ENCODE measurements at regions not wholly inside any gene's neighbourhood (a gene's known extent, or its start where the extent isn't known, plus 50 kb on each side); places are given as distances from the start of the nearest gene placed in this dataset.

GRCh38 chr6:44062771-44063560 lies 64.3 kb downstream of the MRPL14 start (continued):
- peak; percentile 14; the same call in 1 of the 2 replicates for TF ChIP-seq ZNF280B (CRISPR knock-in tag; IDR thresholded peaks at IDR 0.05; ENCODE audit: borderline replicate concordance)
- no peak for TF ChIP-seq NR0B2 (CRISPR knock-in tag; IDR thresholded peaks at IDR 0.05)
- TF ChIP-seq DZIP1 (CRISPR knock-in tag; IDR thresholded peaks at IDR 0.05) = no peak
- TF ChIP-seq ZNF20 (CRISPR knock-in tag; IDR thresholded peaks at IDR 0.05) = no peak
- no peak for TF ChIP-seq FOXC1 (CRISPR knock-in tag; IDR thresholded peaks at IDR 0.05; ENCODE audit: borderline replicate concordance)
- no peak for TF ChIP-seq U2AF1 (optimal IDR thresholded peaks at IDR 0.05; ENCODE audit: low read depth, low read length)
- 0 out of 2 replicates have a peak, but pooled peaks have one; percentile 39 for TF ChIP-seq KLF11 (CRISPR knock-in tag; IDR thresholded peaks at IDR 0.05)
- TF ChIP-seq, protein P1, sequence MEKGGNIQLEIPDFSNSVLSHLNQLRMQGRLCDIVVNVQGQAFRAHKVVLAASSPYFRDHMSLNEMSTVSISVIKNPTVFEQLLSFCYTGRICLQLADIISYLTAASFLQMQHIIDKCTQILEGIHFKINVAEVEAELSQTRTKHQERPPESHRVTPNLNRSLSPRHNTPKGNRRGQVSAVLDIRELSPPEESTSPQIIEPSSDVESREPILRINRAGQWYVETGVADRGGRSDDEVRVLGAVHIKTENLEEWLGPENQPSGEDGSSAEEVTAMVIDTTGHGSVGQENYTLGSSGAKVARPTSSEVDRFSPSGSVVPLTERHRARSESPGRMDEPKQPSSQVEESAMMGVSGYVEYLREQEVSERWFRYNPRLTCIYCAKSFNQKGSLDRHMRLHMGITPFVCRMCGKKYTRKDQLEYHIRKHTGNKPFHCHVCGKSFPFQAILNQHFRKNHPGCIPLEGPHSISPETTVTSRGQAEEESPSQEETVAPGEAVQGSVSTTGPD (CRISPR knock-in tag; IDR thresholded peaks at IDR 0.05) = no peak
- TF ChIP-seq, protein P2, sequence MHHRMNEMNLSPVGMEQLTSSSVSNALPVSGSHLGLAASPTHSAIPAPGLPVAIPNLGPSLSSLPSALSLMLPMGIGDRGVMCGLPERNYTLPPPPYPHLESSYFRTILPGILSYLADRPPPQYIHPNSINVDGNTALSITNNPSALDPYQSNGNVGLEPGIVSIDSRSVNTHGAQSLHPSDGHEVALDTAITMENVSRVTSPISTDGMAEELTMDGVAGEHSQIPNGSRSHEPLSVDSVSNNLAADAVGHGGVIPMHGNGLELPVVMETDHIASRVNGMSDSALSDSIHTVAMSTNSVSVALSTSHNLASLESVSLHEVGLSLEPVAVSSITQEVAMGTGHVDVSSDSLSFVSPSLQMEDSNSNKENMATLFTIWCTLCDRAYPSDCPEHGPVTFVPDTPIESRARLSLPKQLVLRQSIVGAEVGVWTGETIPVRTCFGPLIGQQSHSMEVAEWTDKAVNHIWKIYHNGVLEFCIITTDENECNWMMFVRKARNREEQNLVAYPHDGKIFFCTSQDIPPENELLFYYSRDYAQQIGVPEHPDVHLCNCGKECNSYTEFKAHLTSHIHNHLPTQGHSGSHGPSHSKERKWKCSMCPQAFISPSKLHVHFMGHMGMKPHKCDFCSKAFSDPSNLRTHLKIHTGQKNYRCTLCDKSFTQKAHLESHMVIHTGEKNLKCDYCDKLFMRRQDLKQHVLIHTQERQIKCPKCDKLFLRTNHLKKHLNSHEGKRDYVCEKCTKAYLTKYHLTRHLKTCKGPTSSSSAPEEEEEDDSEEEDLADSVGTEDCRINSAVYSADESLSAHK (CRISPR knock-in tag; IDR thresholded peaks at IDR 0.05; ENCODE audit: borderline replicate concordance) = no peak
- peak; percentile 44; the same call in 1 of the 2 replicates for TF ChIP-seq PITX1 (CRISPR knock-in tag; IDR thresholded peaks at IDR 0.05)
- no peak for TF ChIP-seq SYNCRIP (IDR thresholded peaks at IDR 0.05; ENCODE audit: insufficient read depth, low read depth, low read length)
- TF ChIP-seq FOXK1 (CRISPR knock-in tag; IDR thresholded peaks at IDR 0.05; ENCODE audit: borderline replicate concordance, low read depth) = no peak
- TF ChIP-seq MAFG (CRISPR knock-in tag; IDR thresholded peaks at IDR 0.05) = no peak
- TF ChIP-seq IKZF1 (IDR thresholded peaks at IDR 0.05) = no peak
- TF ChIP-seq ZIK1 (CRISPR knock-in tag; IDR thresholded peaks at IDR 0.05; ENCODE audit: borderline replicate concordance, low read depth) = peak; percentile 81; the same call in 1 of the 2 replicates
- TF ChIP-seq NR2F1 (CRISPR knock-in tag; IDR thresholded peaks at IDR 0.05) = peak; percentile 17 to 27; a peak in 1 of 4 replicates
- no peak for TF ChIP-seq AGO1 (IDR thresholded peaks at IDR 0.05; ENCODE audit: low read depth, low read length, poor library complexity, severe bottlenecking)
- TF ChIP-seq STAT5B (CRISPR knock-in tag; IDR thresholded peaks at IDR 0.05) = no peak
- no peak for TF ChIP-seq NR3C1 (CRISPR knock-in tag; IDR thresholded peaks at IDR 0.05)
- TF ChIP-seq ZNF430 (CRISPR knock-in tag; IDR thresholded peaks at IDR 0.05) = no peak
- no peak for TF ChIP-seq CC2D1A (CRISPR knock-in tag; IDR thresholded peaks at IDR 0.05)
